ENCODE measurements at regions not wholly inside any gene's neighbourhood (a gene's known extent, or its start where the extent isn't known, plus 50 kb on each side); places are given as distances from the start of the nearest gene placed in this dataset.

DNA sequence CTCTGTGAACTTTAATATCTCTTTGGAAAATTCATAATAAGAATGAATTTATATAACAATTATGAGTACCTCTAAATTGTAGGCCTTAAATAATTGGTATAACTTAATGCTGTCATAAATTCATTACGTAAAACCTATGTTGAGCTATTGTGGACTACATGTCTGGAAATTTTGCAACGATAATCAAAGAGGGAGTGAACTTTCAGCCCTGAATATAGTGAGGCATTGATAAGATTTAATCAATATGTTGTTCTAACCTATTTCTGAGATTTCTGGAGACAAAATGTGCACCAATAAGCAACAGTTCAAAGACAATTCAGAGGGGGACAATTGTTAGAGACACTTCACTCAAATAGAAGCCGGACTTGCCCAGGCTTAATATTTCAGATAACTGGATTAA lies 499.4 kb downstream of the ELAVL2 start:
- no peak for TF ChIP-seq POLR2AphosphoS5 (IDR thresholded peaks at IDR 0.05)
- Histone ChIP-seq H3K9me3 (peaks cover 0 to 25% (median 17%) of the 10 kb centered on the region in 4 donors), H3K27ac (no peak overlapping the region), H3K4me1 (no peaks in the 10 kb centered on the region), H3K4me3 (no peak overlapping the region), H3K27me3 (no peaks in the 10 kb centered on the region), H3K36me3 (no peaks in the 10 kb centered on the region)
- DNase-seq, result no peak
- 84 to 93% (median 90%) methylated on average over 3 of the region's 3 CpGs for WGBS, 5 donors
- intact Hi-C loops (cut with DNase I; ENCODE audit: low total_unique reads), result no loop called here

DNA sequence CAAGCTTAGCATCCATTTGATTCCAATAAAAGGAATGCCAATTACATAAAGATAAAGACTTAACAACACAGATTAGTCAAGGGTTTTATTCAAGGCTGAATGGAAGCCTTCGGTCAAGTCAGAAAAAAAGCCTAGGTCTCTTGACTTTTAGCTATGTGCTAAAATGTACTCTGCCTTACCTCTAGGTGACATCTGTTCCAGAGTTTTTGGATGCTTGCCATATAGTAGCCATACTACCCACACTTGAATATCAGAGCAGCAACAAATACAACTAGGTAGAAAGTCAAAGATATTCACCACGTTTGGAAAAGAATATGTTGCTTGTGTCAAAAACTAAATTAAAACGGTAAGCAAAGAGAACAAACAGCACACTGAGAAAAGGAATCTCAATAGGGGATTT lies 484.7 kb downstream of the ELAVL2 start:
- no peak overlapping the region for H3K4me3 ChIP-seq
- H3K9me3 ChIP-seq, result no peaks in the 10 kb centered on the region
- intact Hi-C loops (cut with DNase I; ENCODE audit: low total_unique reads), result no loop called here
- no peak for DNase-seq
- TF ChIP-seq POLR2A (IDR thresholded peaks at IDR 0.05) (no peak), EP300 (IDR thresholded peaks at IDR 0.05) (no peak), POLR2AphosphoS5 (IDR thresholded peaks at IDR 0.05) (no peak)
- TF ChIP-seq, protein P1, sequence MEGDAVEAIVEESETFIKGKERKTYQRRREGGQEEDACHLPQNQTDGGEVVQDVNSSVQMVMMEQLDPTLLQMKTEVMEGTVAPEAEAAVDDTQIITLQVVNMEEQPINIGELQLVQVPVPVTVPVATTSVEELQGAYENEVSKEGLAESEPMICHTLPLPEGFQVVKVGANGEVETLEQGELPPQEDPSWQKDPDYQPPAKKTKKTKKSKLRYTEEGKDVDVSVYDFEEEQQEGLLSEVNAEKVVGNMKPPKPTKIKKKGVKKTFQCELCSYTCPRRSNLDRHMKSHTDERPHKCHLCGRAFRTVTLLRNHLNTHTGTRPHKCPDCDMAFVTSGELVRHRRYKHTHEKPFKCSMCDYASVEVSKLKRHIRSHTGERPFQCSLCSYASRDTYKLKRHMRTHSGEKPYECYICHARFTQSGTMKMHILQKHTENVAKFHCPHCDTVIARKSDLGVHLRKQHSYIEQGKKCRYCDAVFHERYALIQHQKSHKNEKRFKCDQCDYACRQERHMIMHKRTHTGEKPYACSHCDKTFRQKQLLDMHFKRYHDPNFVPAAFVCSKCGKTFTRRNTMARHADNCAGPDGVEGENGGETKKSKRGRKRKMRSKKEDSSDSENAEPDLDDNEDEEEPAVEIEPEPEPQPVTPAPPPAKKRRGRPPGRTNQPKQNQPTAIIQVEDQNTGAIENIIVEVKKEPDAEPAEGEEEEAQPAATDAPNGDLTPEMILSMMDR (IDR thresholded peaks at IDR 0.05), result no peak
- 45 to 59% (median 54%) methylated on average over 3 of the region's 3 CpGs for WGBS, 5 donors
- H3K27me3 ChIP-seq, result no peaks in the 10 kb centered on the region
- H3K27ac ChIP-seq, result no peak overlapping the region
- H3K36me3 ChIP-seq, result no peaks in the 10 kb centered on the region
- H3K4me1 ChIP-seq, result no peaks in the 10 kb centered on the region

DNA sequence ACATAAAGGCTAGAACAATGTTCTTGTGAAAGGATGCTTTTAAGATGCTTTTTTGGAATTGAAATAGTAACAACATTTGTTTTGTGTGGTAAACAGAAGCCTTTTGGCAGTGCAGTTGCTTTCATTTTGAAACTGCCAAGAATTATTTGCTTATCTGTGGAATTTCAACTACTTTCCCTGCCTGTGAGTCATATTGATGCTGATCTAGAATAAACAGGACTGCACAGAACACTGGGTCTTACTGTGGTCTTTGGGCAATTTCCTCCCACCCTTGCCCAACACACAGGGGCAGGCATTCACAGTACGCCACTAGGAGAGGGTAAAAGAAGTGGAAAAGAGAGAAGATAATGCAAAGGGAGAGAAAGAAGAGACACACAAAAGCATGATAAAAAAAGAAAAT lies 483.7 kb downstream of the ELAVL2 start:
- no peaks in the 10 kb centered on the region for H3K36me3 ChIP-seq
- no peak overlapping the region for H3K4me3 ChIP-seq
- no peaks in the 10 kb centered on the region for H3K4me1 ChIP-seq
- TF ChIP-seq POLR2A (IDR thresholded peaks at IDR 0.05) (no peak), POLR2AphosphoS5 (IDR thresholded peaks at IDR 0.05) (no peak), EP300 (IDR thresholded peaks at IDR 0.05) (no peak)
- TF ChIP-seq, protein P1 (IDR thresholded peaks at IDR 0.05), result no peak
- WGBS, 5 donors, result 17 to 40% (median 25%) methylated on average over 1 of the region's 1 CpG
- no peaks in the 10 kb centered on the region for H3K9me3 ChIP-seq
- DNase-seq, result peak in 1 of 2 donors; percentile 19
- intact Hi-C loops (cut with DNase I; ENCODE audit: low total_unique reads), result no loop called here
- H3K27me3 ChIP-seq, result no peaks in the 10 kb centered on the region
- H3K27ac ChIP-seq, result no peak overlapping the region

DNA sequence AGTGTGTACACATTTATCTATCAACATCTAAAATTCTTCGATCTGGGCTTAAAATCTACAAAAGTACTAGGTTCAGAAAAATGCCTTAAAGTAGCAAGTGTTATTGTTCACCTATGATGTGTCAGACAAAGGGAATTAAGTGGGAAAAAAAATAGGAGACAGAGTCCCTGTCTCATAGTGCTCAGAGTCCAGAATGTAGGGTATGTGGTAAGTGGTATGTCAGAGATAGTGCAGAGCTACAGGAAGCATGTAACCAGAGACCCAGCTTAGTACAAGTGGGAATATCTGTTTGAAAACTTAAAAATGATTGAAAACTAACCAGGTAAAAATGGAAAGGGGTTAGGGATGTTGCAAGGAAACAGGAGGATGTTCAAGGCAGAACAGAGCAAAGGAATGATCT lies 482.8 kb downstream of the ELAVL2 start:
- intact Hi-C loops (cut with DNase I; ENCODE audit: low total_unique reads), result no loop called here
- no peak for DNase-seq
- whole genome bisulfite sequencing, 5 donors, result 70 to 79% (median 74%) methylated on average over 1 of the region's 1 CpG
- H3K9me3 ChIP-seq, result no peaks in the 10 kb centered on the region
- no peaks in the 10 kb centered on the region for H3K27me3 ChIP-seq
- no peak overlapping the region for H3K4me3 ChIP-seq
- no peak overlapping the region for H3K27ac ChIP-seq
- no peaks in the 10 kb centered on the region for H3K36me3 ChIP-seq
- no peak for TF ChIP-seq EP300 (IDR thresholded peaks at IDR 0.05)
- no peak for TF ChIP-seq POLR2A (IDR thresholded peaks at IDR 0.05)
- TF ChIP-seq, protein P1 (IDR thresholded peaks at IDR 0.05), result no peak
- TF ChIP-seq POLR2AphosphoS5 (IDR thresholded peaks at IDR 0.05), result no peak
- no peaks in the 10 kb centered on the region for H3K4me1 ChIP-seq

DNA sequence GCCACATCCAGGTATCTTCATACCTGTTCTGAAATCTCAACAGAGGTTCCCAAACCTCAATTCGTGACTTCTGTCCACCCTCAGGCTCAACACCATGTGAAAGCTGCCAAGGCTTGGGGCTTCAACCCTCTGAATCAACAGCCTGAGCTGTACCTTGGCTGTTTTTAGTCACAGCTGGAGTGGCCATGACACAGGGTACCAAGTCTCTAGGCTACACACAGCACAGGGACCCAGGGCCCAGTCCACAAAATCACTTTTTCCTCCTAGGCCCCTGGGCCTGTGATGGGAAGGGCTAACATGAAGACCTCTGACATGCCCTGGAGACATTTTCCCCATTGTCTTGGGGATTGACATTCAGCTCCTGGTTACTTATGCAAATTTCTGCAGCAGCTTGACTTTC lies 464.9 kb downstream of the ELAVL2 start:
- no peaks in the 10 kb centered on the region for H3K4me1 ChIP-seq
- no peak overlapping the region for H3K27ac ChIP-seq
- intact Hi-C loops (cut with DNase I; ENCODE audit: low total_unique reads), result no loop called here
- H3K36me3 ChIP-seq, result no peaks in the 10 kb centered on the region
- no peak for DNase-seq
- H3K4me3 ChIP-seq, result no peak overlapping the region
- TF ChIP-seq, protein P1 (IDR thresholded peaks at IDR 0.05), result no peak
- no peak for TF ChIP-seq POLR2AphosphoS5 (IDR thresholded peaks at IDR 0.05)
- no peak for TF ChIP-seq EP300 (IDR thresholded peaks at IDR 0.05)
- no peak for TF ChIP-seq POLR2A (IDR thresholded peaks at IDR 0.05)
- 44 to 85% (median 75%) methylated on average over 1 of the region's 1 CpG for whole genome bisulfite sequencing, 5 donors
- no peaks in the 10 kb centered on the region for H3K27me3 ChIP-seq
- peaks cover 0 to 57% (median 30%) of the 10 kb centered on the region in 4 donors for H3K9me3 ChIP-seq
